SK-N-SH (cell line): ENCODE measurements at regions not wholly inside any gene's neighbourhood (a gene's known extent, or its start where the extent isn't known, plus 50 kb on each side); places are given as distances from the start of the nearest gene placed in this dataset.

Experiments
- CTCF ChIA-PET: fragments of 300-600, 350-600 bp; formaldehyde crosslinking; extraction: SDS; loops from one replicate; lab custom pipeline; 2021; lab: Yijun Ruan, JAX
- POLR2A ChIA-PET: fragments of 350-600 bp; sonication (Branson Sonifier 250); formaldehyde crosslinking; extraction: SDS; loops from one replicate; lab custom pipeline; 2020; ENCODE audit warnings: antibody characterized with exemption, inconsistent platforms; lab: Yijun Ruan, JAX
- DNase-seq: peaks from one replicate; pipeline ENCODE4 v3.0.0; 2012
- H2AFZ ChIP-seq: fragments of 200-600 bp; sonication (generic); 2 replicates; pipeline ENCODE4 v1.8.1; 2016; ENCODE audit warnings: antibody characterized with exemption, mild to moderate bottlenecking, low read depth
- H3F3A ChIP-seq: fragments of 200-600 bp; sonication (generic); replicated peaks from 2 replicates; pipeline ENCODE3; 2016; ENCODE audit warnings: antibody characterized with exemption, mild to moderate bottlenecking; ENCODE audit not compliant: insufficient read depth
- H3K27ac ChIP-seq, 2 experiments: fragments of 200-500 bp in 1 of 2; fragments of 200-600 bp in 1 of 2; sonication (Bioruptor generic) in 1 of 2; sonication (generic), shearing (Covaris generic) in 1 of 2; 2 replicates each; pipeline versions ENCODE4 v1.5.1 to v1.6.1; 2014 to 2016; ENCODE audit warnings: low read depth in 2 of 2, inconsistent platforms in 1 of 2, low read length in 1 of 2, mild to moderate bottlenecking in 1 of 2, mixed read lengths in 1 of 2
- H3K27me3 ChIP-seq: fragments of 200-600 bp; sonication (generic), shearing (Covaris generic); 2 replicates; pipeline ENCODE4 v1.6.1; 2016; ENCODE audit warnings: mixed run types; ENCODE audit not compliant: insufficient read depth
- H3K36me3 ChIP-seq, 2 experiments: fragments of 200-500 bp in 1 of 2; fragments of 200-600 bp in 1 of 2; sonication (Bioruptor generic) in 1 of 2; sonication (generic) in 1 of 2; replicated peaks in 1 of 2; 2 replicates each; pipeline versions ENCODE3 to v1.5.1; 2014 to 2016; ENCODE audit warnings: low read length in 1 of 2, mild to moderate bottlenecking in 1 of 2; ENCODE audit not compliant: insufficient read depth in 2 of 2, control insufficient read depth in 1 of 2
- H3K4me1 ChIP-seq, 2 experiments: fragments of 200-500 bp in 1 of 2; fragments of 200-600 bp in 1 of 2; sonication (Bioruptor generic) in 1 of 2; sonication (generic), shearing (Covaris generic) in 1 of 2; 2 replicates each; pipeline versions ENCODE4 v1.5.1 to v1.6.1; 2014 to 2016; ENCODE audit warnings: low read depth in 1 of 2, low read length in 1 of 2, mixed run types in 1 of 2; ENCODE audit not compliant: insufficient read depth in 2 of 2, control insufficient read depth in 1 of 2
- H3K4me2 ChIP-seq: fragments of 200-600 bp; sonication (generic), shearing (Covaris generic); 2 replicates; pipeline ENCODE4 v1.6.1; 2017; ENCODE audit warnings: mixed run types
- H3K4me3 ChIP-seq, 2 experiments: fragments of 200-500 bp in 1 of 2; fragments of 200-600 bp in 1 of 2; sonication (Bioruptor generic) in 1 of 2; sonication (generic), shearing (Covaris generic) in 1 of 2; 2 replicates each; pipeline versions ENCODE4 v1.5.1 to v1.8.1; 2014 to 2016; ENCODE audit warnings: low read depth in 2 of 2, inconsistent platforms in 1 of 2, low read length in 1 of 2, mild to moderate bottlenecking in 1 of 2, mixed read lengths in 1 of 2, moderate library complexity in 1 of 2
- H3K79me2 ChIP-seq: fragments of 200-600 bp; sonication (generic); 2 replicates; pipeline ENCODE4 v1.8.1; 2017; ENCODE audit warnings: mild to moderate bottlenecking; ENCODE audit not compliant: insufficient read depth
- H3K9ac ChIP-seq: fragments of 200-600 bp; sonication (generic); 2 replicates; pipeline ENCODE4 v1.6.1; 2017; ENCODE audit warnings: mixed run types
- H3K9me2 ChIP-seq: fragments of 200-600 bp; sonication (generic); 2 replicates; pipeline ENCODE4 v1.6.1; 2017; ENCODE audit warnings: mixed run types
- H3K9me3 ChIP-seq: fragments of 200-600 bp; sonication (generic); 2 replicates; pipeline ENCODE4 v1.6.1; 2017; ENCODE audit warnings: mixed run types, mild to moderate bottlenecking, moderate library complexity
- H4K20me1 ChIP-seq: fragments of 200-600 bp; sonication (generic); 2 replicates; pipeline ENCODE4 v1.6.1; 2017; ENCODE audit warnings: mild to moderate bottlenecking, mixed run types; ENCODE audit not compliant: insufficient read depth
- CTCF ChIP-seq: fragments of 200-600 bp; sonication (generic); IDR thresholded peaks from 2 replicates; pipeline ENCODE4 v1.6.1; 2017; ENCODE audit warnings: antibody characterized with exemption, mild to moderate bottlenecking, moderate library complexity
- EZH2phosphoT487 ChIP-seq: fragments of 200-600 bp; sonication (generic); IDR thresholded peaks from 2 replicates; pipeline ENCODE4 v1.6.1; 2017; ENCODE audit warnings: low read depth, mixed run types, mild to moderate bottlenecking, antibody characterized with exemption, moderate library complexity, borderline replicate concordance
- GABPA ChIP-seq: IDR thresholded peaks from 2 replicates; pipeline ENCODE4 v1.4.0; 2012; ENCODE audit warnings: low read depth, mild to moderate bottlenecking
- JUND ChIP-seq: IDR thresholded peaks from 2 replicates; pipeline ENCODE4 v1.4.0; 2012
- MAX ChIP-seq: IDR thresholded peaks from 2 replicates; pipeline ENCODE4 v1.4.0; 2012; ENCODE audit warnings: low read depth
- NFIC ChIP-seq: IDR thresholded peaks from 2 replicates; pipeline ENCODE4 v1.4.0; 2012; ENCODE audit warnings: borderline replicate concordance
- NRF1 ChIP-seq: IDR thresholded peaks from 2 replicates; pipeline ENCODE4 v1.6.1; 2012; ENCODE audit warnings: low read depth, mild to moderate bottlenecking, low read length
- POLR2AphosphoS5 ChIP-seq: IDR thresholded peaks from 2 replicates; pipeline ENCODE4 v1.6.1; 2012; ENCODE audit warnings: low read depth, low read length
- RCOR1 ChIP-seq: fragments of 150-350 bp; IDR thresholded peaks from 2 replicates; pipeline ENCODE4 v1.6.1; 2017; ENCODE audit warnings: antibody characterized with exemption, low read length
- RXRA ChIP-seq: IDR thresholded peaks from 2 replicates; pipeline ENCODE4 v1.4.0; 2012; ENCODE audit warnings: low read depth, mild to moderate bottlenecking, borderline replicate concordance
- TCF12 ChIP-seq: IDR thresholded peaks from 2 replicates; pipeline ENCODE4 v1.4.0; 2012
- TEAD4 ChIP-seq: IDR thresholded peaks from 2 replicates; pipeline ENCODE4 v1.4.0; 2012; ENCODE audit warnings: mild to moderate bottlenecking, borderline replicate concordance; ENCODE audit not compliant: insufficient read depth
- WGBS: methylation state at CpG from one replicate; pipeline ENCODE4 v1.1.6; 2017; ENCODE audit warnings: low lambda C conversion rate; 5-methylcytosine and 5-hydroxymethylcytosine counted together
- TF ChIP-seq, protein P1 (sequence below): IDR thresholded peaks from 2 replicates; pipeline ENCODE4 v1.6.1; 2012; ENCODE audit warnings: mild to moderate bottlenecking, low read depth, low read length, moderate library complexity

DNA sequence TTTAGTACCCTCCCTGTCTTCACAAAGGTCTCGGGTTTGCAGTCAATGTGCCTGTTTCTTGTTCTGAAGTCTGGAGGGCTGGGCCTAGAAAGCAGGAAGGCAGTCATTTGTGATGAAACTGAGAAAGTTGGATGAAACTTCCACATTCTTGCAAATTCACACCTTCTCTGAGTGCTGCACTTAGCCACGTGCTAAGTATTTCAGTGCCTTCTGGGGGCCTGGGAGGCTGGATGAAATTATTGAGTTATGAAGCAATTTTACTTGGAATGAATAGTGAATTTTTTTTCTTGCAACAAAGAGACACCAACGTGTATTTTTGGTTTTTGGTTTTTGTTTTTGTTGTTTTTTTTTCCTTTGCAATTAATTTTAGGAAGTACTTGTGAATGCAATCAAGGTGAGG, 71.2 kb downstream of the MSX1 start (continued):
- no peak for TF ChIP-seq CTCF
- no peak for TF ChIP-seq MAX
- TF ChIP-seq TCF12: no peak
- no peak for TF ChIP-seq RXRA

- DNase-seq: no peak
- Histone ChIP-seq H3F3A (no peaks in the 10 kb centered on the region), H3K4me1 (no peaks in the 10 kb centered on the region), H2AFZ (no peak overlapping the region), H3K9ac (no peak overlapping the region), H3K9me3 (no peaks in the 10 kb centered on the region), H3K36me3 (no peaks in the 10 kb centered on the region), H3K4me3 (no peak overlapping the region), H3K27me3 (no peaks in the 10 kb centered on the region), H4K20me1 (no peaks in the 10 kb centered on the region), H3K4me2 (no peak overlapping the region), H3K9me2 (no peaks in the 10 kb centered on the region), H3K27ac (no peak overlapping the region), H3K79me2 (no peaks in the 10 kb centered on the region)
- no peak for TF ChIP-seq NFIC
- TF ChIP-seq EZH2phosphoT487: no peak
- no peak for TF ChIP-seq POLR2AphosphoS5
- CTCF ChIA-PET: no interaction called here
- 25% methylated on average over 7 of the region's 8 CpGs for WGBS
- POLR2A ChIA-PET: no interaction called here
Observed at GRCh38 chr4:4935974-4936373, 76.5 kb downstream of the MSX1 start.

DNA sequence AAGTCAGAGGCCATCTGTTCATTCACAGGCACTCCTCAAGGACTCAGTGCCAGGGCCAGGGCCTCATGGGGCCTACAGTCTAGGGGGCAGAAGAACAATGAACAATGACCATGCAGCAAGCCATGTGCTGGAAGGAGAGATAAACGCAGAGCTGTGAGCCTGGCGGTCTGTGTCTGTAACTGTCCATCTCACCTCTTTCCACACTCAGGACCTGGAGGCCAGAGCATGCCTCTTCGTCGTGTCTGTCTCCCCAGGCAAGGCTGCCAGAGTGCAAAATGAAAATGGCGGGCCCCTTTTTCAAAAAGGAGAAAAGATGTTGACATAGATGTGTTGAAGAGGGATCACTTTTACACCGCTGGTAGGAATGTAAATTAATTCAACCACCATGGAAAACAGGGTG, 78.5 kb downstream of the MSX1 start:
- H3K9me3 ChIP-seq: no peaks in the 10 kb centered on the region
- no peak overlapping the region for H3K4me3 ChIP-seq
- H2AFZ ChIP-seq: no peak overlapping the region
- no peaks in the 10 kb centered on the region for H4K20me1 ChIP-seq
- H3F3A ChIP-seq: no peaks in the 10 kb centered on the region
- DNase-seq: no peak
- H3K36me3 ChIP-seq: no peaks in the 10 kb centered on the region
- no peak overlapping the region for H3K4me2 ChIP-seq
- H3K4me1 ChIP-seq: no peaks in the 10 kb centered on the region
- TF ChIP-seq TCF12 (no peak), GABPA (no peak), MAX (no peak)
- TF ChIP-seq, all 33 proteins: peak for 0
- Histone ChIP-seq H3K9ac (no peak overlapping the region), H3K27me3 (no peaks in the 10 kb centered on the region), H3K9me2 (no peaks in the 10 kb centered on the region), H3K27ac (no peak overlapping the region), H3K79me2 (no peaks in the 10 kb centered on the region)
- POLR2A ChIA-PET: no interaction called here
- WGBS: 11% methylated on average over 6 of the region's 6 CpGs
- CTCF ChIA-PET: no interaction called here

DNA sequence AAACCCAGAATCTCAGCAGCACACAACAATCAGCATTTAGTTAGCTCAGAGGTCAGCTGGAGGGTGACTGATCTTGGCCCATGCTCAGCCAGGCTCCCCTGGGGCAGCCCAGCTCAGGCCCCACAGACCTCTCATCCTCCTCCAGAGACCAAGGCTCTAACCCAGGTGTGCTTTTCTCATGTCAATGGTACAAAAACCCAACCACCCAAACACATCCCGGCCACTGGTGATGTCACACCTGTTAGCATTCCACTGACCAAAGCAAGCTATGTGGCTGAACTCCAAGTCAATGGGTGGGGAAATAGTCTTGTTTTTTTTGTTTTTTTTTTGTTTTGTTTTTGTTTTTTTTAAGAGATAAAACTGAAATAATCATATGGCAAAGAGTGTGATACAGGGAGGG, 77.5 kb downstream of the CYTL1 start:
- Histone ChIP-seq H3K9me3 (no peaks in the 10 kb centered on the region), H3F3A (no peaks in the 10 kb centered on the region), H3K27me3 (no peaks in the 10 kb centered on the region; the same call in 1 of the 2 replicates), H3K27ac (no peak overlapping the region), H3K9ac (no peak overlapping the region), H3K4me2 (no peak overlapping the region), H4K20me1 (no peaks in the 10 kb centered on the region), H3K4me1 (no peaks in the 10 kb centered on the region), H3K36me3 (no peaks in the 10 kb centered on the region), H3K9me2 (no peaks in the 10 kb centered on the region), H2AFZ (no peak overlapping the region), H3K79me2 (no peaks in the 10 kb centered on the region), H3K4me3 (no peak overlapping the region)
- ChIA-PET CTCF (no interaction called here), POLR2A (no interaction called here)
- 7% methylated on average over 1 of the region's 1 CpG for WGBS
- DNase-seq: no peak
- TF ChIP-seq, protein P1, sequence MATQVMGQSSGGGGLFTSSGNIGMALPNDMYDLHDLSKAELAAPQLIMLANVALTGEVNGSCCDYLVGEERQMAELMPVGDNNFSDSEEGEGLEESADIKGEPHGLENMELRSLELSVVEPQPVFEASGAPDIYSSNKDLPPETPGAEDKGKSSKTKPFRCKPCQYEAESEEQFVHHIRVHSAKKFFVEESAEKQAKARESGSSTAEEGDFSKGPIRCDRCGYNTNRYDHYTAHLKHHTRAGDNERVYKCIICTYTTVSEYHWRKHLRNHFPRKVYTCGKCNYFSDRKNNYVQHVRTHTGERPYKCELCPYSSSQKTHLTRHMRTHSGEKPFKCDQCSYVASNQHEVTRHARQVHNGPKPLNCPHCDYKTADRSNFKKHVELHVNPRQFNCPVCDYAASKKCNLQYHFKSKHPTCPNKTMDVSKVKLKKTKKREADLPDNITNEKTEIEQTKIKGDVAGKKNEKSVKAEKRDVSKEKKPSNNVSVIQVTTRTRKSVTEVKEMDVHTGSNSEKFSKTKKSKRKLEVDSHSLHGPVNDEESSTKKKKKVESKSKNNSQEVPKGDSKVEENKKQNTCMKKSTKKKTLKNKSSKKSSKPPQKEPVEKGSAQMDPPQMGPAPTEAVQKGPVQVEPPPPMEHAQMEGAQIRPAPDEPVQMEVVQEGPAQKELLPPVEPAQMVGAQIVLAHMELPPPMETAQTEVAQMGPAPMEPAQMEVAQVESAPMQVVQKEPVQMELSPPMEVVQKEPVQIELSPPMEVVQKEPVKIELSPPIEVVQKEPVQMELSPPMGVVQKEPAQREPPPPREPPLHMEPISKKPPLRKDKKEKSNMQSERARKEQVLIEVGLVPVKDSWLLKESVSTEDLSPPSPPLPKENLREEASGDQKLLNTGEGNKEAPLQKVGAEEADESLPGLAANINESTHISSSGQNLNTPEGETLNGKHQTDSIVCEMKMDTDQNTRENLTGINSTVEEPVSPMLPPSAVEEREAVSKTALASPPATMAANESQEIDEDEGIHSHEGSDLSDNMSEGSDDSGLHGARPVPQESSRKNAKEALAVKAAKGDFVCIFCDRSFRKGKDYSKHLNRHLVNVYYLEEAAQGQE: no peak
- TF ChIP-seq EZH2phosphoT487 (no peak), JUND (no peak), NRF1 (no peak), TEAD4 (no peak), RCOR1 (no peak), CTCF (no peak)
